ENCODE measurements at regions not wholly inside any gene's neighbourhood (a gene's known extent, or its start where the extent isn't known, plus 50 kb on each side); places are given as distances from the start of the nearest gene placed in this dataset.

DNA sequence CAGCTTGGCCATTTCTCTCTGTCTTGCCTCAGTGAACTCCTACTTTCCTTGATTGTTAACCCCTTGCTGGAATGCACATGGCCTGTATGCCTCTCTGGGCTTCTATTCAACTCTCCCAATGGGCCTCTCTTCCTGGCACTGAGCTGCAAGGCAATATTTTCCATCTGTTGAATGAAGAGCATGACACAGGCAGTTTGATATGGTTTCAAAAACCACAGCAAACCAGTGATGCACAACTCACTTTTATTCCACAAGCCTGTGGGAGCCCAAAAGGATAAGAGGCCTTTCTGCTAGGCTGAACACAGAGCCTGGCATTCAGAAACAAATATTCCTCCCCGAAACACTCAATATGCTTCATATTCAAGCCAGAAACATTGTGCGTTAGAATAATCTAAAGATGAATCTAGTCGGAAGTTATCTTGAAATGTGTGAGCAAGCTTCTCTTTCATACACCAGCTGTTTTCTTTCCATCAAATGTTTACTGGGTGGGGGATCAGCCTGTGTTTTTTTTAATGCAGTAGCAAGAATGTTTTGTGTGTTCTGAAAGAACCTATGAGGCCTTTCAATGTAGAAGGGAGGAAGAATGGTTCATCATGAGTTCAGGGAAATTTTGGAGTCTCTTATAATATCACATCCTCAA is 443.1 kb upstream of the SPRY2 start:
- no peak for TF ChIP-seq POLR2A (IDR thresholded peaks at IDR 0.05; ENCODE audit: low read depth, low read length)
- no peak for TF ChIP-seq CHD1 (IDR thresholded peaks at IDR 0.05; ENCODE audit: low read depth, low read length)
- TF ChIP-seq, protein P1, sequence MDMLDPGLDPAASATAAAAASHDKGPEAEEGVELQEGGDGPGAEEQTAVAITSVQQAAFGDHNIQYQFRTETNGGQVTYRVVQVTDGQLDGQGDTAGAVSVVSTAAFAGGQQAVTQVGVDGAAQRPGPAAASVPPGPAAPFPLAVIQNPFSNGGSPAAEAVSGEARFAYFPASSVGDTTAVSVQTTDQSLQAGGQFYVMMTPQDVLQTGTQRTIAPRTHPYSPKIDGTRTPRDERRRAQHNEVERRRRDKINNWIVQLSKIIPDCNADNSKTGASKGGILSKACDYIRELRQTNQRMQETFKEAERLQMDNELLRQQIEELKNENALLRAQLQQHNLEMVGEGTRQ (IDR thresholded peaks at IDR 0.05; ENCODE audit: low read depth, low read length): no peak
- TF ChIP-seq, protein P2, sequence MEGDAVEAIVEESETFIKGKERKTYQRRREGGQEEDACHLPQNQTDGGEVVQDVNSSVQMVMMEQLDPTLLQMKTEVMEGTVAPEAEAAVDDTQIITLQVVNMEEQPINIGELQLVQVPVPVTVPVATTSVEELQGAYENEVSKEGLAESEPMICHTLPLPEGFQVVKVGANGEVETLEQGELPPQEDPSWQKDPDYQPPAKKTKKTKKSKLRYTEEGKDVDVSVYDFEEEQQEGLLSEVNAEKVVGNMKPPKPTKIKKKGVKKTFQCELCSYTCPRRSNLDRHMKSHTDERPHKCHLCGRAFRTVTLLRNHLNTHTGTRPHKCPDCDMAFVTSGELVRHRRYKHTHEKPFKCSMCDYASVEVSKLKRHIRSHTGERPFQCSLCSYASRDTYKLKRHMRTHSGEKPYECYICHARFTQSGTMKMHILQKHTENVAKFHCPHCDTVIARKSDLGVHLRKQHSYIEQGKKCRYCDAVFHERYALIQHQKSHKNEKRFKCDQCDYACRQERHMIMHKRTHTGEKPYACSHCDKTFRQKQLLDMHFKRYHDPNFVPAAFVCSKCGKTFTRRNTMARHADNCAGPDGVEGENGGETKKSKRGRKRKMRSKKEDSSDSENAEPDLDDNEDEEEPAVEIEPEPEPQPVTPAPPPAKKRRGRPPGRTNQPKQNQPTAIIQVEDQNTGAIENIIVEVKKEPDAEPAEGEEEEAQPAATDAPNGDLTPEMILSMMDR (conservative IDR thresholded peaks at IDR 0.05; ENCODE audit: low read depth, low read length): no peak
- TF ChIP-seq CEBPB (IDR thresholded peaks at IDR 0.05; ENCODE audit: low read depth, low read length): no peak
- TF ChIP-seq MAFK (IDR thresholded peaks at IDR 0.05; ENCODE audit: low read depth, low read length): no peak
- no peak for TF ChIP-seq SMC3 (IDR thresholded peaks at IDR 0.05; ENCODE audit: low read depth, low read length)
- TF ChIP-seq, protein P3, sequence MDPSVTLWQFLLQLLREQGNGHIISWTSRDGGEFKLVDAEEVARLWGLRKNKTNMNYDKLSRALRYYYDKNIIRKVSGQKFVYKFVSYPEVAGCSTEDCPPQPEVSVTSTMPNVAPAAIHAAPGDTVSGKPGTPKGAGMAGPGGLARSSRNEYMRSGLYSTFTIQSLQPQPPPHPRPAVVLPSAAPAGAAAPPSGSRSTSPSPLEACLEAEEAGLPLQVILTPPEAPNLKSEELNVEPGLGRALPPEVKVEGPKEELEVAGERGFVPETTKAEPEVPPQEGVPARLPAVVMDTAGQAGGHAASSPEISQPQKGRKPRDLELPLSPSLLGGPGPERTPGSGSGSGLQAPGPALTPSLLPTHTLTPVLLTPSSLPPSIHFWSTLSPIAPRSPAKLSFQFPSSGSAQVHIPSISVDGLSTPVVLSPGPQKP (IDR thresholded peaks at IDR 0.05; ENCODE audit: borderline replicate concordance, low read depth, low read length): no peak

Measured in IMR-90 (cell line).